Endothelial cell of umbilical vein (primary cell): ENCODE measurements at regions not wholly inside any gene's neighbourhood (a gene's known extent, or its start where the extent isn't known, plus 50 kb on each side); places are given as distances from the start of the nearest gene placed in this dataset.

ENCODE experiments used
- BruUV-seq: library from RNA; stranded (reverse); fragments of 400-500 nt; replicated peaks from 2 replicates; lab custom pipeline; 2021; lab: Mats Ljungman, UMichigan
- CTCF ChIA-PET: fragments of 300-600, 350-600 bp; sonication (Branson Sonifier 250); formaldehyde crosslinking; loops from one replicate; lab custom pipeline; 2021; ENCODE audit warnings: antibody characterized with exemption, inconsistent platforms; lab: Charles Lee
- POLR2A ChIA-PET: fragments of 300-600, 350-600 bp; sonication (Branson Sonifier 250); formaldehyde crosslinking; loops from one replicate; lab custom pipeline; 2021; ENCODE audit warnings: antibody characterized with exemption, inconsistent platforms; lab: Charles Lee
- DNase-seq: peaks from one replicate; pipeline ENCODE4 v3.0.0-alpha.2; 2011; ENCODE audit warnings: low read depth, low spot score
- FAIRE-seq: peaks from 2 replicates; lab custom pipeline; 2011; peaks lifted over from hg19 to GRCh38; lab: Jason Lieb, UNC
- H2AFZ ChIP-seq: 2 replicates; pipeline ENCODE4 v1.6.0; 2012; ENCODE audit warnings: low read depth, low read length, control low read depth, inconsistent platforms
- H3K27ac ChIP-seq: 2 replicates; pipeline ENCODE4 v1.5.1; 2011; ENCODE audit warnings: low read depth, mild to moderate bottlenecking, control low read depth, low read length, moderate library complexity; ENCODE audit not compliant: insufficient read depth
- H3K27me3 ChIP-seq, 2 experiments: 2 replicates each; pipeline versions ENCODE4 v1.6.0 to v1.6.1; 2011; ENCODE audit warnings: low read length in 2 of 2, mixed read lengths in 1 of 2; ENCODE audit not compliant: control insufficient read depth in 2 of 2, insufficient read depth in 2 of 2
- H3K36me3 ChIP-seq, 2 experiments: 2 replicates in 1 of 2; 3 replicates in 1 of 2; pipeline ENCODE4 v1.5.1; 2011; ENCODE audit warnings: low read length in 2 of 2, mild to moderate bottlenecking in 1 of 2, moderate library complexity in 1 of 2; ENCODE audit not compliant: control insufficient read depth in 2 of 2, insufficient read depth in 2 of 2; ENCODE audit errors: extremely low read depth in 1 of 2
- H3K4me1 ChIP-seq: 3 replicates; pipeline ENCODE4 v1.5.1; 2011; ENCODE audit warnings: mild to moderate bottlenecking, low read length; ENCODE audit not compliant: control insufficient read depth, insufficient read depth; ENCODE audit errors: extremely low read depth
- H3K4me2 ChIP-seq: 2 replicates; pipeline ENCODE4 v1.6.1; 2011; ENCODE audit warnings: low read length, control low read depth, mixed read lengths; ENCODE audit not compliant: insufficient read depth
- H3K4me3 ChIP-seq, 3 experiments: fragments of 200-600 bp in 1 of 3; sonication (generic), shearing (Covaris generic) in 1 of 3; replicated peaks in 1 of 3; 2 replicates each; pipeline ENCODE4 v1.5.1; 2011 to 2016; ENCODE audit warnings: control low read depth in 3 of 3, low read length in 3 of 3, mild to moderate bottlenecking in 2 of 3, inconsistent platforms in 1 of 3, low read depth in 1 of 3, moderate library complexity in 1 of 3; ENCODE audit not compliant: insufficient read depth in 1 of 3
- H3K79me2 ChIP-seq: 2 replicates; pipeline ENCODE4 v1.6.0; 2012; ENCODE audit warnings: low read length, inconsistent platforms; ENCODE audit not compliant: control insufficient read depth, insufficient read depth
- H3K9ac ChIP-seq: replicated peaks from 2 replicates; pipeline ENCODE3; 2011; ENCODE audit warnings: low read length, control low read depth; ENCODE audit not compliant: insufficient read depth; ENCODE audit errors: extremely low read depth
- H3K9me1 ChIP-seq: replicated peaks from 3 replicates; pipeline ENCODE4 v1.6.0; 2011; ENCODE audit warnings: mild to moderate bottlenecking, low read length; ENCODE audit not compliant: control insufficient read depth, insufficient read depth; ENCODE audit errors: extremely low read depth
- H3K9me3 ChIP-seq: replicated peaks from 2 replicates; pipeline ENCODE4 v1.5.1; 2012; ENCODE audit warnings: low read length, inconsistent platforms; ENCODE audit not compliant: control insufficient read depth, insufficient read depth
- H4K20me1 ChIP-seq: replicated peaks from 2 replicates; pipeline ENCODE3; 2011; ENCODE audit warnings: mild to moderate bottlenecking, low read length; ENCODE audit not compliant: control insufficient read depth, insufficient read depth; ENCODE audit errors: extremely low read depth
- CTCF ChIP-seq, 2 donors: IDR thresholded peaks; 1 replicate in 1 of 2; 2 replicates in 1 of 2; pipeline ENCODE4 v1.5.1; 2011; ENCODE audit warnings: low read length in 2 of 2, mild to moderate bottlenecking in 2 of 2, moderate library complexity in 2 of 2, control low read depth in 1 of 2, inconsistent platforms in 1 of 2, low read depth in 1 of 2; ENCODE audit not compliant: insufficient read depth in 1 of 2; ENCODE audit errors: extremely low read depth in 1 of 2
- EZH2 ChIP-seq: IDR thresholded peaks from 2 replicates; pipeline ENCODE4 v1.6.1; 2012; ENCODE audit warnings: borderline replicate concordance, low read depth, mild to moderate bottlenecking, moderate library complexity, low read length, inconsistent platforms; ENCODE audit not compliant: severe bottlenecking
- FOS ChIP-seq: IDR thresholded peaks from 2 replicates; pipeline ENCODE4 v1.6.1; 2011; ENCODE audit warnings: mild to moderate bottlenecking, low read length, moderate library complexity, borderline replicate concordance; ENCODE audit not compliant: insufficient read depth
- GATA2 ChIP-seq: IDR thresholded peaks from 2 replicates; pipeline ENCODE4 v1.7.0; 2011; ENCODE audit warnings: low read depth, mild to moderate bottlenecking, moderate library complexity, mixed read lengths, low read length; ENCODE audit not compliant: insufficient read length, insufficient read depth
- JUN ChIP-seq: IDR thresholded peaks from 2 replicates; pipeline ENCODE4 v1.6.1; 2011; ENCODE audit warnings: borderline replicate concordance, low read depth; ENCODE audit not compliant: insufficient read length, insufficient read depth
- MAX ChIP-seq: IDR thresholded peaks from 2 replicates; pipeline ENCODE4 v1.6.1; 2011; ENCODE audit not compliant: insufficient read depth, insufficient read length
- MYC ChIP-seq: IDR thresholded peaks from one replicate; pipeline ENCODE4 v1.6.1; 2011; ENCODE audit warnings: mild to moderate bottlenecking, low read depth, low read length
- POLR2A ChIP-seq: IDR thresholded peaks from 2 replicates; pipeline ENCODE4 v1.6.1; 2012; ENCODE audit warnings: low read depth, mild to moderate bottlenecking, control low read depth, low read length
- POLR2AphosphoS5 ChIP-seq: IDR thresholded peaks from 2 replicates; pipeline ENCODE4 v1.6.1; 2012; ENCODE audit warnings: low read depth, mild to moderate bottlenecking, control low read depth, low read length, moderate library complexity; ENCODE audit not compliant: insufficient read depth
- dilution Hi-C: fragments of 300-500 bp; cut with MboI; formaldehyde crosslinking; loops from one replicate; pipeline ENCODE4 v1.15.0; 2019; ENCODE audit warnings: low sequenced_read_pairs; ENCODE audit not compliant: extremely low pct_ligation_motif_present
- intact Hi-C: fragments of 100-400 bp; cut with micrococcal nuclease; formaldehyde crosslinking; loops from one replicate; pipeline ENCODE4 v1.10.0; 2022

- POLR2A ChIA-PET: no interaction called here
- BruUV-seq: no TSS peak
Observed at GRCh38 chr13:67664502-67664901, 434.4 kb upstream of the PCDH9 start.

More at GRCh38 chr13:67664502-67664901, 434.4 kb upstream of the PCDH9 start:
- TF ChIP-seq GATA2 (no peak), POLR2A (no peak), CTCF (IDR thresholded peaks at IDR 0.05; ENCODE audit: extremely low read depth in 1 of 2, insufficient read depth in 1 of 2, low read depth in 1 of 2, low read length in 2 of 2) (no peak), MAX (no peak), JUN (no peak), MYC (no peak), POLR2AphosphoS5 (no peak), EZH2 (no peak), FOS (no peak)
- FAIRE-seq: no peak
- Histone ChIP-seq H3K4me2 (no peak overlapping the region), H3K4me1 (no peaks in the 10 kb centered on the region), H3K9me1 (no peaks in the 10 kb centered on the region), H3K27me3 (no peaks in the 10 kb centered on the region), H3K4me3 (no peak overlapping the region), H3K79me2 (no peaks in the 10 kb centered on the region), H4K20me1 (no peaks in the 10 kb centered on the region), H3K9me3 (no peaks in the 10 kb centered on the region), H3K36me3 (no peaks in the 10 kb centered on the region), H3K27ac (no peak overlapping the region), H3K9ac (no peak overlapping the region), H2AFZ (no peak overlapping the region)
- DNase-seq: no peak
- CTCF ChIA-PET: no interaction called here
- dilution Hi-C loops (no loop called here), intact Hi-C loops (no loop called here)
